Upper lobe of right lung (tissue), 1 donor: ENCODE measurements at regions not wholly inside any gene's neighbourhood (a gene's known extent, or its start where the extent isn't known, plus 50 kb on each side); places are given as distances from the start of the nearest gene placed in this dataset.

Experiments used
- ATAC-seq: fragments of 200-7000 bp; cut with Tn5 transposase; one replicate; pipeline ENCODE4 v1.9.1; 2020; ENCODE audit warnings: mild to moderate bottlenecking, moderate library complexity
- DNase-seq: peaks from one replicate; pipeline ENCODE4 v3.0.0-alpha.2; 2020
- H3K27ac ChIP-seq: fragments of 200-600 bp; one replicate; pipeline ENCODE4 v1.8.0; 2022
- H3K27me3 ChIP-seq: fragments of 200-600 bp; one replicate; pipeline ENCODE4 v1.8.0; 2022; ENCODE audit warnings: mild to moderate bottlenecking
- H3K36me3 ChIP-seq: fragments of 200-600 bp; one replicate; pipeline ENCODE4 v1.8.0; 2022
- H3K4me1 ChIP-seq: fragments of 200-600 bp; one replicate; pipeline ENCODE4 v1.8.0; 2022
- H3K4me3 ChIP-seq: fragments of 200-600 bp; one replicate; pipeline ENCODE4 v1.8.0; 2022; ENCODE audit warnings: mild to moderate bottlenecking
- H3K9me3 ChIP-seq: fragments of 200-600 bp; one replicate; pipeline ENCODE4 v1.8.0; 2022
- CTCF ChIP-seq: fragments of 200-600 bp; IDR thresholded peaks from one replicate; pipeline ENCODE4 v1.8.0; 2022; ENCODE audit warnings: antibody characterized with exemption
- intact Hi-C: fragments of 100-400 bp; cut with DNase I; formaldehyde crosslinking; loops from one replicate; pipeline ENCODE4 v1.11.0; 2022
- donor health status: DM: no; HTN: yes; CAD: no; lungs with severe emphysema.

GRCh38 chr7:46628389-46628788 is 707.3 kb upstream of the IGFBP3 start:
- Histone ChIP-seq H3K27me3 (no peaks in the 10 kb centered on the region), H3K4me3 (no peak overlapping the region), H3K4me1 (no peaks in the 10 kb centered on the region), H3K27ac (no peak overlapping the region), H3K36me3 (no peaks in the 10 kb centered on the region), H3K9me3 (no peaks in the 10 kb centered on the region)
- intact Hi-C loops = no loop called here
- ATAC-seq = no peak
- TF ChIP-seq CTCF = no peak
- no peak for DNase-seq

GRCh38 chr7:46626691-46627310 is 705.7 kb upstream of the IGFBP3 start:
- ATAC-seq (no peak), DNase-seq (no peak)
- no peak for TF ChIP-seq CTCF
- Histone ChIP-seq H3K27ac (no peak overlapping the region), H3K27me3 (no peaks in the 10 kb centered on the region), H3K4me3 (no peak overlapping the region), H3K36me3 (no peaks in the 10 kb centered on the region), H3K4me1 (no peaks in the 10 kb centered on the region), H3K9me3 (no peaks in the 10 kb centered on the region)
- intact Hi-C loops = no loop called here

GRCh38 chr7:46626261-46626660 is 705.2 kb upstream of the IGFBP3 start:
- DNase-seq (no peak), ATAC-seq (no peak)
- no peak for TF ChIP-seq CTCF
- Histone ChIP-seq H3K27ac (no peak overlapping the region), H3K4me3 (no peak overlapping the region), H3K4me1 (no peaks in the 10 kb centered on the region), H3K27me3 (no peaks in the 10 kb centered on the region), H3K9me3 (no peaks in the 10 kb centered on the region), H3K36me3 (no peaks in the 10 kb centered on the region)
- intact Hi-C loops = no loop called here

- intact Hi-C loops = no loop called here
- DNase-seq (no peak), ATAC-seq (no peak)
- TF ChIP-seq CTCF = no peak
- H3K36me3 ChIP-seq = no peaks in the 10 kb centered on the region
- no peaks in the 10 kb centered on the region for H3K9me3 ChIP-seq
- no peaks in the 10 kb centered on the region for H3K27me3 ChIP-seq
- no peaks in the 10 kb centered on the region for H3K4me1 ChIP-seq
- H3K4me3 ChIP-seq = no peak overlapping the region
- no peak overlapping the region for H3K27ac ChIP-seq
Measured at GRCh38 chr7:46625032-46625431, 704.0 kb upstream of the IGFBP3 start.

- H3K9me3 ChIP-seq = no peaks in the 10 kb centered on the region
- no peaks in the 10 kb centered on the region for H3K27me3 ChIP-seq
- no peak overlapping the region for H3K27ac ChIP-seq
- H3K4me3 ChIP-seq = no peak overlapping the region
- intact Hi-C loops = no loop called here
- no peaks in the 10 kb centered on the region for H3K4me1 ChIP-seq
- ATAC-seq = no peak
- no peak for TF ChIP-seq CTCF
- H3K36me3 ChIP-seq = no peaks in the 10 kb centered on the region
- no peak for DNase-seq
Measured at GRCh38 chr7:46622251-46622650, 701.2 kb upstream of the IGFBP3 start.
